B cell (primary cell): ENCODE measurements at regions not wholly inside any gene's neighbourhood (a gene's known extent, or its start where the extent isn't known, plus 50 kb on each side); places are given as distances from the start of the nearest gene placed in this dataset.

Experiments
- CTCF ChIP-seq: fragments of 200-600 bp; IDR thresholded peaks from one replicate; pipeline ENCODE4 v1.8.0; 2022; ENCODE audit warnings: antibody characterized with exemption, mild to moderate bottlenecking
- EZH2 ChIP-seq: IDR thresholded peaks from 2 replicates; pipeline ENCODE4 v1.6.1; 2012; ENCODE audit warnings: borderline replicate concordance, low read depth, mild to moderate bottlenecking, moderate library complexity, low read length; ENCODE audit not compliant: insufficient read depth, poor library complexity, severe bottlenecking

- no peak for TF ChIP-seq EZH2
- TF ChIP-seq CTCF: no peak
Measured at GRCh38 chr3:24646790-24647189, 152.1 kb upstream of the THRB start.
